H1 (cell line): ENCODE measurements at regions not wholly inside any gene's neighbourhood (a gene's known extent, or its start where the extent isn't known, plus 50 kb on each side); places are given as distances from the start of the nearest gene placed in this dataset.

ENCODE experiments used
- CTCF ChIA-PET: fragments of 300-600 bp; sonication (Branson Sonifier 250); formaldehyde crosslinking; loops from one replicate; lab custom pipeline; 2021; ENCODE audit not compliant: partially characterized antibody; lab: Charles Lee
- POLR2A ChIA-PET: fragments of 300-600 bp; sonication (Branson Sonifier 250); formaldehyde crosslinking; loops from one replicate; lab custom pipeline; 2021; ENCODE audit warnings: inconsistent platforms; ENCODE audit not compliant: partially characterized antibody; lab: Charles Lee
- DNase-seq, 2 experiments: peaks; one replicate each; pipeline versions ENCODE4 v3.0.0 to v3.0.0-alpha.2; 2010 to 2022; ENCODE audit warnings: low spot score in 2 of 2, low read depth in 1 of 2, mixed read lengths in 1 of 2
- FAIRE-seq: peaks from 2 replicates; lab custom pipeline; 2011; peaks lifted over from hg19 to GRCh38; lab: Jason Lieb, UNC
- H2AFZ ChIP-seq: 2 replicates; pipeline ENCODE4 v1.8.1; 2012; ENCODE audit warnings: low read length, inconsistent platforms
- H2AK5ac ChIP-seq: 2 replicates; pipeline ENCODE4 v1.6.1; 2013; ENCODE audit warnings: low read depth, low read length
- H2BK120ac ChIP-seq: replicated peaks from 2 replicates; pipeline ENCODE3; 2013; ENCODE audit warnings: low read depth, low read length, inconsistent platforms
- H2BK12ac ChIP-seq: 2 replicates; pipeline ENCODE4 v1.6.1; 2013; ENCODE audit warnings: low read depth, low read length
- H2BK15ac ChIP-seq: 2 replicates; pipeline ENCODE4 v1.6.1; 2013; ENCODE audit warnings: low read length
- H2BK20ac ChIP-seq: 2 replicates; pipeline ENCODE4 v1.6.1; 2013; ENCODE audit warnings: low read length
- H2BK5ac ChIP-seq: 2 replicates; pipeline ENCODE4 v1.6.1; 2013; ENCODE audit warnings: low read depth, low read length
- H3K14ac ChIP-seq: 2 replicates; pipeline ENCODE4 v1.6.1; 2013; ENCODE audit warnings: inconsistent platforms; ENCODE audit not compliant: insufficient read length
- H3K18ac ChIP-seq: 2 replicates; pipeline ENCODE4 v1.6.1; 2013; ENCODE audit warnings: low read length; ENCODE audit errors: extremely low read depth
- H3K23ac ChIP-seq: 2 replicates; pipeline ENCODE4 v1.6.1; 2013; ENCODE audit warnings: inconsistent platforms; ENCODE audit not compliant: insufficient read length
- H3K23me2 ChIP-seq: 2 replicates; pipeline ENCODE4 v1.6.1; 2013; ENCODE audit warnings: low read depth, low read length
- H3K27ac ChIP-seq: 2 replicates; pipeline ENCODE4 v1.6.1; 2011; ENCODE audit warnings: low read depth, low read length, inconsistent platforms
- H3K27me3 ChIP-seq, 4 experiments: replicated peaks in 1 of 4; 1 replicate in 1 of 4; 2 replicates in 3 of 4; pipeline versions ENCODE4 v1.6.1 to v1.8.1; 2011 to 2013; ENCODE audit warnings: low read length in 3 of 4, mild to moderate bottlenecking in 3 of 4, inconsistent platforms in 2 of 4, mixed read lengths in 2 of 4, moderate library complexity in 1 of 4; ENCODE audit not compliant: control insufficient read depth in 3 of 4, insufficient read depth in 3 of 4; ENCODE audit errors: extremely low read depth in 1 of 4
- H3K36me3 ChIP-seq, 4 experiments: 2 replicates each; pipeline versions ENCODE4 v1.6.1 to v1.8.1; 2011 to 2013; ENCODE audit warnings: mild to moderate bottlenecking in 4 of 4, low read length in 3 of 4, moderate library complexity in 2 of 4, control low read depth in 1 of 4, inconsistent platforms in 1 of 4; ENCODE audit not compliant: insufficient read depth in 4 of 4, control insufficient read depth in 2 of 4
- H3K4ac ChIP-seq: replicated peaks from 2 replicates; pipeline ENCODE3; 2013; ENCODE audit warnings: low read length, low read depth, mixed read lengths, inconsistent platforms; ENCODE audit not compliant: insufficient read length
- H3K4me1 ChIP-seq, 4 experiments: replicated peaks in 1 of 4; 1 replicate in 1 of 4; 2 replicates in 3 of 4; pipeline versions ENCODE4 v1.6.1 to v1.8.1; 2011 to 2013; ENCODE audit warnings: low read length in 3 of 4, inconsistent platforms in 2 of 4, mixed read lengths in 1 of 4; ENCODE audit not compliant: insufficient read depth in 4 of 4, control insufficient read depth in 3 of 4
- H3K4me2 ChIP-seq, 2 experiments: 2 replicates each; pipeline versions ENCODE4 v1.6.1 to v1.8.1; 2011 to 2013; ENCODE audit warnings: low read depth in 2 of 2, low read length in 2 of 2, control low read depth in 1 of 2, inconsistent platforms in 1 of 2, mild to moderate bottlenecking in 1 of 2; ENCODE audit not compliant: insufficient read depth in 1 of 2
- H3K4me3 ChIP-seq, 4 experiments: fragments of 200-600, 300-600 bp in 1 of 4; sonication (generic), shearing (Covaris generic), sonication (Bioruptor Twin) in 1 of 4; 2 replicates each; pipeline versions ENCODE4 v1.5.1 to v1.8.1; 2011 to 2016; ENCODE audit warnings: low read length in 4 of 4, low read depth in 3 of 4, control low read depth in 2 of 4, inconsistent platforms in 2 of 4, mild to moderate bottlenecking in 2 of 4, mixed read lengths in 1 of 4, moderate library complexity in 1 of 4; ENCODE audit not compliant: insufficient read depth in 2 of 4; ENCODE audit errors: extremely low read depth in 1 of 4
- H3K56ac ChIP-seq: replicated peaks from 2 replicates; pipeline ENCODE3; 2013; ENCODE audit warnings: low read depth, mild to moderate bottlenecking, mixed read lengths, low read length, inconsistent platforms; ENCODE audit not compliant: insufficient read length
- H3K79me1 ChIP-seq: 2 replicates; pipeline ENCODE4 v1.6.1; 2013; ENCODE audit warnings: low read depth, low read length, control low read depth
- H3K79me2 ChIP-seq, 2 experiments: 2 replicates each; pipeline versions ENCODE4 v1.6.1 to v1.8.1; 2012 to 2013; ENCODE audit warnings: low read length in 2 of 2, mild to moderate bottlenecking in 2 of 2, inconsistent platforms in 1 of 2; ENCODE audit not compliant: insufficient read depth in 2 of 2, control insufficient read depth in 1 of 2
- H3K9ac ChIP-seq, 4 experiments: replicated peaks in 1 of 4; 1 replicate in 1 of 4; 2 replicates in 3 of 4; pipeline versions ENCODE4 v1.6.1 to v1.8.1; 2011 to 2013; ENCODE audit warnings: low read depth in 3 of 4, low read length in 3 of 4, control low read depth in 2 of 4, mild to moderate bottlenecking in 2 of 4, moderate library complexity in 2 of 4, inconsistent platforms in 1 of 4; ENCODE audit errors: extremely low read depth in 1 of 4
- H3K9me3 ChIP-seq, 2 experiments: 2 replicates each; pipeline versions ENCODE4 v1.6.1 to v1.8.1; 2012 to 2013; ENCODE audit warnings: mild to moderate bottlenecking in 2 of 2, moderate library complexity in 2 of 2, control low read depth in 1 of 2, inconsistent platforms in 1 of 2, low read depth in 1 of 2, low read length in 1 of 2, mixed read lengths in 1 of 2; ENCODE audit not compliant: insufficient read depth in 2 of 2
- H4K20me1 ChIP-seq, 2 experiments: replicated peaks in 1 of 2; 2 replicates each; pipeline versions ENCODE3 to v1.8.1; 2011 to 2013; ENCODE audit warnings: inconsistent platforms in 2 of 2, low read length in 2 of 2, mild to moderate bottlenecking in 1 of 2; ENCODE audit not compliant: insufficient read depth in 2 of 2, control insufficient read depth in 1 of 2
- H4K5ac ChIP-seq: 2 replicates; pipeline ENCODE4 v1.6.1; 2013; ENCODE audit warnings: low read length, low read depth, mixed read lengths, inconsistent platforms; ENCODE audit not compliant: insufficient read length
- H4K8ac ChIP-seq: 2 replicates; pipeline ENCODE4 v1.8.0; 2013; ENCODE audit warnings: mild to moderate bottlenecking, moderate library complexity, low read length, inconsistent platforms; ENCODE audit not compliant: insufficient read depth; ENCODE audit errors: extremely low read depth
- H4K91ac ChIP-seq: replicated peaks from 2 replicates; pipeline ENCODE3; 2013; ENCODE audit warnings: low read length, mixed read lengths, inconsistent platforms; ENCODE audit not compliant: insufficient read length
- ASH2L ChIP-seq: fragments of 200-600, 300-600 bp; sonication (generic); IDR thresholded peaks from one replicate; pipeline ENCODE4 v1.7.1; 2017; ENCODE audit warnings: low read length
- EGR1 ChIP-seq: IDR thresholded peaks from 2 replicates; pipeline ENCODE4 v1.6.1; 2011; ENCODE audit warnings: low read depth, low read length, borderline replicate concordance
- FOSL1 ChIP-seq: IDR thresholded peaks from 2 replicates; pipeline ENCODE4 v1.6.1; 2011; ENCODE audit warnings: mild to moderate bottlenecking, low read depth, low read length, moderate library complexity; ENCODE audit not compliant: insufficient read depth
- GABPA ChIP-seq: IDR thresholded peaks from 2 replicates; pipeline ENCODE4 v1.6.1; 2011; ENCODE audit warnings: mild to moderate bottlenecking, low read length, moderate library complexity, borderline replicate concordance; ENCODE audit not compliant: insufficient read depth
- GTF2F1 ChIP-seq: IDR thresholded peaks from 2 replicates; pipeline ENCODE4 v1.6.1; 2012; ENCODE audit warnings: low read depth, low read length, improper control_type of control experiment, borderline replicate concordance
- HDAC6 ChIP-seq: IDR thresholded peaks from one replicate; pipeline ENCODE4 v1.7.1; 2012; ENCODE audit warnings: low read depth, mild to moderate bottlenecking, inconsistent platforms, low read length, moderate library complexity
- NRF1 ChIP-seq: IDR thresholded peaks from 2 replicates; pipeline ENCODE4 v1.6.1; 2011; ENCODE audit warnings: mild to moderate bottlenecking, low read depth, low read length, improper control_type of control experiment
- RAD21 ChIP-seq, 2 experiments: IDR thresholded peaks in 1 of 2; conservative IDR thresholded peaks in 1 of 2; 2 replicates each; pipeline ENCODE4 v1.6.1; 2011; ENCODE audit warnings: low read depth in 2 of 2, low read length in 2 of 2, improper control_type of control experiment in 1 of 2, inconsistent platforms in 1 of 2, mild to moderate bottlenecking in 1 of 2, moderate library complexity in 1 of 2
- RXRA ChIP-seq: IDR thresholded peaks from 2 replicates; pipeline ENCODE4 v1.6.1; 2011; ENCODE audit warnings: low read depth, mild to moderate bottlenecking, low read length, moderate library complexity; ENCODE audit not compliant: insufficient read depth
- SIN3A ChIP-seq, 2 experiments: IDR thresholded peaks in 1 of 2; conservative IDR thresholded peaks in 1 of 2; 2 replicates each; pipeline ENCODE4 v1.6.1; 2011 to 2012; ENCODE audit warnings: low read length in 2 of 2, improper control_type of control experiment in 1 of 2, low read depth in 1 of 2, mild to moderate bottlenecking in 1 of 2
- SP1 ChIP-seq: IDR thresholded peaks from 2 replicates; pipeline ENCODE4 v1.6.1; 2011; ENCODE audit warnings: low read depth, low read length
- SP2 ChIP-seq: IDR thresholded peaks from 2 replicates; pipeline ENCODE4 v1.6.1; 2012; ENCODE audit warnings: mild to moderate bottlenecking, low read length, inconsistent platforms
- TAF7 ChIP-seq: optimal IDR thresholded peaks from 2 replicates; pipeline ENCODE3; 2011; ENCODE audit warnings: low read depth, mild to moderate bottlenecking, inconsistent platforms, low read length, moderate library complexity, borderline replicate concordance
- WGBS, 2 experiments: shearing (Covaris generic) in 1 of 2; methylation state at CpG; one replicate each; pipeline versions ENCODE4 v1.1.6 to v1.1.7; 2013 to 2015; ENCODE audit warnings: low lambda C conversion rate in 2 of 2, mixed read lengths in 2 of 2, inconsistent platforms in 1 of 2, low coverage in 1 of 2, missing lambda C conversion rate in 1 of 2; ENCODE audit not compliant: insufficient replicate concordance in 2 of 2, insufficient coverage in 1 of 2, insufficient read length in 1 of 2; ENCODE audit errors: extremely low coverage in 1 of 2, missing lambda C conversion rate in 1 of 2; 5-methylcytosine and 5-hydroxymethylcytosine counted together
- TF ChIP-seq, protein P1 (sequence below): IDR thresholded peaks from 2 replicates; pipeline ENCODE4 v1.6.1; 2011; ENCODE audit warnings: low read length, improper control_type of control experiment

DNA sequence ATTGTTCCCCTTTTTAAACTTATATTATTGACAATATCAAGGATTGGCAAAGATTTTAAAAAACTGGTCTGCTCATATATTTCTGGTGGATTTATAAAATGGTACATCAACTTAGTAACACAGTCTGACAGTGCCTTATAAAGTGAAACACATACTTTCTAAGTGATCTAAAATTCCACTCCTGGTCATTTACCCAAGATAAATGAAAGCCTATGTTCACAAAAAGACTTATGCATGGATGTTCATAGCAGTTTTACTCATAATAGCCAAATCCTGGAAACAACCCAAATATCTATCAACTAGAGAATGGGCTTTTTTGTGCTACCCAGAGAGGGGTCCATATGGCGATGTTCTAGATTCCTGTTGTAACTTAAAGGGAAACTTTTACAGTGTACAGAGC, 222.4 kb upstream of the FAM83B start:
- Histone ChIP-seq H4K5ac (no peak overlapping the region), H2BK12ac (no peak overlapping the region), H2BK15ac (no peak overlapping the region), H3K79me2 (no peaks in the 10 kb centered on the region), H2AK5ac (no peak overlapping the region), H2BK20ac (no peak overlapping the region), H3K23ac (no peak overlapping the region), H3K56ac (no peak overlapping the region), H3K36me3 (no peaks in the 10 kb centered on the region), H3K79me1 (no peaks in the 10 kb centered on the region), H4K20me1 (no peaks in the 10 kb centered on the region), H3K4me3 (no peak overlapping the region), H4K8ac (no peak overlapping the region), H3K4ac (no peak overlapping the region), H3K9me3 (no peaks in the 10 kb centered on the region), H4K91ac (no peak overlapping the region), H2BK5ac (no peak overlapping the region), H3K9ac (no peak overlapping the region), H3K4me1 (no peaks in the 10 kb centered on the region), H3K27me3 (peaks cover 0 to 1% (median 0%) of the 10 kb centered on the region in 4 experiments; a peak in 1 of 7 replicates), H3K4me2 (no peak overlapping the region), H3K18ac (no peak overlapping the region), H3K23me2 (no peaks in the 10 kb centered on the region), H2BK120ac (no peak overlapping the region), H3K27ac (no peak overlapping the region), H2AFZ (no peak overlapping the region), H3K14ac (no peak overlapping the region)
- ChIA-PET CTCF (interaction anchor here (1.0 to 1.7 kb wide), 2 partner anchors 13 to 357 kb away, joined by 4 to 5 read pairs; no protein-coding TSS in a partner anchor), POLR2A (no interaction called here)
- 100% methylated on average over 1 of the region's 1 CpG; no CpG with 5 or more reads in 1 of the 2 experiments for WGBS, 2 experiments
- FAIRE-seq (no peak), DNase-seq (no peak)
- TF ChIP-seq, protein P1, sequence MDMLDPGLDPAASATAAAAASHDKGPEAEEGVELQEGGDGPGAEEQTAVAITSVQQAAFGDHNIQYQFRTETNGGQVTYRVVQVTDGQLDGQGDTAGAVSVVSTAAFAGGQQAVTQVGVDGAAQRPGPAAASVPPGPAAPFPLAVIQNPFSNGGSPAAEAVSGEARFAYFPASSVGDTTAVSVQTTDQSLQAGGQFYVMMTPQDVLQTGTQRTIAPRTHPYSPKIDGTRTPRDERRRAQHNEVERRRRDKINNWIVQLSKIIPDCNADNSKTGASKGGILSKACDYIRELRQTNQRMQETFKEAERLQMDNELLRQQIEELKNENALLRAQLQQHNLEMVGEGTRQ = no peak
- TF ChIP-seq RAD21 (IDR thresholded peaks at IDR 0.05 in 1 of 2, conservative IDR thresholded peaks at IDR 0.05 in 1 of 2; ENCODE audit: low read depth in 2 of 2, low read length in 2 of 2) (no peak), TAF7 (no peak), ASH2L (no peak), GTF2F1 (no peak), GABPA (no peak), NRF1 (no peak), SP2 (no peak), HDAC6 (no peak), FOSL1 (no peak), SIN3A (conservative IDR thresholded peaks at IDR 0.05 in 1 of 2, IDR thresholded peaks at IDR 0.05 in 1 of 2; ENCODE audit: low read depth in 1 of 2, low read length in 2 of 2) (no peak), RXRA (no peak), SP1 (no peak), EGR1 (no peak)
